Tibial nerve (tissue), 3 donors: ENCODE measurements at regions not wholly inside any gene's neighbourhood (a gene's known extent, or its start where the extent isn't known, plus 50 kb on each side); places are given as distances from the start of the nearest gene placed in this dataset.

Experiments used
- CTCF ChIP-seq, 5 experiments: fragments of 200-600 bp in 3 of 5; fragments of 450-650 bp in 2 of 5; sonication (generic) in 3 of 5; IDR thresholded peaks; one replicate each; pipeline ENCODE4 v1.5.1; 2016 to 2019; ENCODE audit warnings: antibody characterized with exemption in 5 of 5, mild to moderate bottlenecking in 3 of 5, moderate library complexity in 2 of 5
- POLR2A ChIP-seq, 2 donors: fragments of 450-650 bp; IDR thresholded peaks; one replicate each; pipeline ENCODE4 v1.6.1; 2017; ENCODE audit warnings: antibody characterized with exemption in 2 of 2, mild to moderate bottlenecking in 2 of 2, moderate library complexity in 2 of 2

GRCh38 chr2:180463608-180464007, 456.5 kb upstream of the CWC22 start:
- TF ChIP-seq CTCF (IDR thresholded peaks at IDR 0.05) (no peak), POLR2A (IDR thresholded peaks at IDR 0.05) (no peak)
